Keratinocyte (primary cell): ENCODE measurements at regions not wholly inside any gene's neighbourhood (a gene's known extent, or its start where the extent isn't known, plus 50 kb on each side); places are given as distances from the start of the nearest gene placed in this dataset.

Experiments used
- DNase-seq: peaks from one replicate; pipeline ENCODE4 v3.0.0-alpha.2; 2011; ENCODE audit warnings: low read depth, missing footprints, low spot score
- FAIRE-seq: peaks from 2 replicates; lab custom pipeline; 2011; peaks lifted over from hg19 to GRCh38; lab: Jason Lieb, UNC
- H2AFZ ChIP-seq: 2 replicates; pipeline ENCODE4 v1.6.0; 2012; ENCODE audit warnings: low read length, control low read depth, inconsistent platforms; ENCODE audit not compliant: control insufficient read depth
- H3K27ac ChIP-seq: 2 replicates; pipeline ENCODE4 v1.5.1; 2011; ENCODE audit warnings: low read length; ENCODE audit not compliant: control insufficient read depth, insufficient read depth
- H3K27me3 ChIP-seq: 3 replicates; pipeline ENCODE4 v1.6.0; 2011; ENCODE audit warnings: low read length; ENCODE audit not compliant: control insufficient read depth, insufficient read depth; ENCODE audit errors: extremely low read depth
- H3K36me3 ChIP-seq, 2 experiments: 2 replicates in 1 of 2; 3 replicates in 1 of 2; pipeline ENCODE4 v1.5.1; 2011; ENCODE audit warnings: low read length in 2 of 2, mild to moderate bottlenecking in 1 of 2; ENCODE audit not compliant: control insufficient read depth in 2 of 2, insufficient read depth in 2 of 2; ENCODE audit errors: extremely low read depth in 1 of 2
- H3K4me1 ChIP-seq: 3 replicates; pipeline ENCODE4 v1.5.1; 2011; ENCODE audit warnings: low read length; ENCODE audit not compliant: control insufficient read depth, insufficient read depth; ENCODE audit errors: extremely low read depth
- H3K4me2 ChIP-seq: 3 replicates; pipeline ENCODE4 v1.6.0; 2011; ENCODE audit warnings: low read depth, low read length; ENCODE audit not compliant: control insufficient read depth, insufficient read depth; ENCODE audit errors: extremely low read depth
- H3K4me3 ChIP-seq, 3 experiments: fragments of 200-600 bp in 1 of 3; sonication (generic) in 1 of 3; 2 replicates in 2 of 3; 3 replicates in 1 of 3; pipeline ENCODE4 v1.5.1; 2011 to 2016; ENCODE audit warnings: low read length in 3 of 3, mild to moderate bottlenecking in 3 of 3, control low read depth in 2 of 3, inconsistent platforms in 1 of 3, low read depth in 1 of 3, mixed read lengths in 1 of 3, mixed run types in 1 of 3, moderate library complexity in 1 of 3; ENCODE audit not compliant: control insufficient read depth in 2 of 3, insufficient read depth in 2 of 3; ENCODE audit errors: extremely low read depth in 1 of 3
- H3K79me2 ChIP-seq: 2 replicates; pipeline ENCODE4 v1.6.0; 2012; ENCODE audit warnings: low read length; ENCODE audit not compliant: control insufficient read depth, insufficient read depth
- H3K9ac ChIP-seq: 3 replicates; pipeline ENCODE4 v1.6.0; 2011; ENCODE audit warnings: low read length; ENCODE audit not compliant: control insufficient read depth, insufficient read depth; ENCODE audit errors: extremely low read depth
- H3K9me1 ChIP-seq: 3 replicates; pipeline ENCODE4 v1.6.0; 2011; ENCODE audit warnings: low read length; ENCODE audit not compliant: control insufficient read depth, insufficient read depth; ENCODE audit errors: extremely low read depth
- H3K9me3 ChIP-seq: 2 replicates; pipeline ENCODE4 v1.5.1; 2012; ENCODE audit warnings: low read depth, low read length; ENCODE audit not compliant: control insufficient read depth
- H4K20me1 ChIP-seq: 3 replicates; pipeline ENCODE4 v1.6.0; 2011; ENCODE audit warnings: low read length; ENCODE audit not compliant: control insufficient read depth, insufficient read depth; ENCODE audit errors: extremely low read depth
- EZH2 ChIP-seq: IDR thresholded peaks from one replicate; pipeline ENCODE4 v1.6.1; 2012; ENCODE audit warnings: inconsistent platforms, mild to moderate bottlenecking, low read length, moderate library complexity
- dilution Hi-C: fragments of 300-500 bp; cut with MboI; formaldehyde crosslinking; loops from one replicate; pipeline ENCODE4 v1.7.0; 2020; ENCODE audit warnings: low sequenced_read_pairs; ENCODE audit not compliant: extremely low pct_ligation_motif_present
- TF ChIP-seq, protein P1 (sequence below), 3 experiments: IDR thresholded peaks in 1 of 3; conservative IDR thresholded peaks in 1 of 3; optimal IDR thresholded peaks in 1 of 3; 2 replicates in 2 of 3; 3 replicates in 1 of 3; pipeline versions ENCODE3 to v1.5.1; 2011; ENCODE audit warnings: low read length in 3 of 3, mild to moderate bottlenecking in 3 of 3, moderate library complexity in 2 of 3, control low read depth in 1 of 3, inconsistent platforms in 1 of 3; ENCODE audit not compliant: insufficient read depth in 2 of 3; ENCODE audit errors: extremely low read depth in 1 of 3

DNA sequence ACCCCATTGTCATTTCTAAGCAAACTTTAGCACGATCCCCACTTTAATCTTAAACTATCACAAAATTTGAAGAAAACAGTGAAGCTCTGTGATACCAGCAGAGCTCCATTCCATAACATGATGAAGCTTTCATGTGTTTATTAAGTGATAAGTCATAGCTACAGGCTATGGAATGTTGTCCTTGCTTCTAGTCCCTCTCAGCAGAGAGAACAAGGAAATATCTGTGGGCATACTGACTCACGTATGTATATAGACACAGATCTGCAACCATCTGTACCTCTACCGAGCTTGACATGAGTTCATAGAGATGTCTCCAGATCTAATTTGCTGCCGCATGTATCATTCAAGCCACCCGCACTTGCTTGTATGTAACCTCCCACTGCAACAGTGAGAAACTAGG lies 588.9 kb downstream of the ETS1 start:
- no peaks in the 10 kb centered on the region for H3K36me3 ChIP-seq
- no peak overlapping the region for H2AFZ ChIP-seq
- H3K9me1 ChIP-seq: no peaks in the 10 kb centered on the region
- dilution Hi-C loops: no loop called here
- H3K27me3 ChIP-seq: no peaks in the 10 kb centered on the region
- DNase-seq (no peak), FAIRE-seq (no peak)
- H3K4me2 ChIP-seq: no peak overlapping the region
- TF ChIP-seq, protein P1, sequence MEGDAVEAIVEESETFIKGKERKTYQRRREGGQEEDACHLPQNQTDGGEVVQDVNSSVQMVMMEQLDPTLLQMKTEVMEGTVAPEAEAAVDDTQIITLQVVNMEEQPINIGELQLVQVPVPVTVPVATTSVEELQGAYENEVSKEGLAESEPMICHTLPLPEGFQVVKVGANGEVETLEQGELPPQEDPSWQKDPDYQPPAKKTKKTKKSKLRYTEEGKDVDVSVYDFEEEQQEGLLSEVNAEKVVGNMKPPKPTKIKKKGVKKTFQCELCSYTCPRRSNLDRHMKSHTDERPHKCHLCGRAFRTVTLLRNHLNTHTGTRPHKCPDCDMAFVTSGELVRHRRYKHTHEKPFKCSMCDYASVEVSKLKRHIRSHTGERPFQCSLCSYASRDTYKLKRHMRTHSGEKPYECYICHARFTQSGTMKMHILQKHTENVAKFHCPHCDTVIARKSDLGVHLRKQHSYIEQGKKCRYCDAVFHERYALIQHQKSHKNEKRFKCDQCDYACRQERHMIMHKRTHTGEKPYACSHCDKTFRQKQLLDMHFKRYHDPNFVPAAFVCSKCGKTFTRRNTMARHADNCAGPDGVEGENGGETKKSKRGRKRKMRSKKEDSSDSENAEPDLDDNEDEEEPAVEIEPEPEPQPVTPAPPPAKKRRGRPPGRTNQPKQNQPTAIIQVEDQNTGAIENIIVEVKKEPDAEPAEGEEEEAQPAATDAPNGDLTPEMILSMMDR (optimal IDR thresholded peaks at IDR 0.05 in 1 of 3, IDR thresholded peaks at IDR 0.05 in 1 of 3, conservative IDR thresholded peaks at IDR 0.05 in 1 of 3; ENCODE audit: extremely low read depth in 1 of 3, insufficient read depth in 2 of 3, low read length in 3 of 3): no peak
- no peak overlapping the region for H3K4me3 ChIP-seq
- no peaks in the 10 kb centered on the region for H3K79me2 ChIP-seq
- no peak overlapping the region for H3K27ac ChIP-seq
- no peaks in the 10 kb centered on the region for H3K9me3 ChIP-seq
- H3K9ac ChIP-seq: no peak overlapping the region
- H4K20me1 ChIP-seq: no peaks in the 10 kb centered on the region
- no peaks in the 10 kb centered on the region for H3K4me1 ChIP-seq

DNA sequence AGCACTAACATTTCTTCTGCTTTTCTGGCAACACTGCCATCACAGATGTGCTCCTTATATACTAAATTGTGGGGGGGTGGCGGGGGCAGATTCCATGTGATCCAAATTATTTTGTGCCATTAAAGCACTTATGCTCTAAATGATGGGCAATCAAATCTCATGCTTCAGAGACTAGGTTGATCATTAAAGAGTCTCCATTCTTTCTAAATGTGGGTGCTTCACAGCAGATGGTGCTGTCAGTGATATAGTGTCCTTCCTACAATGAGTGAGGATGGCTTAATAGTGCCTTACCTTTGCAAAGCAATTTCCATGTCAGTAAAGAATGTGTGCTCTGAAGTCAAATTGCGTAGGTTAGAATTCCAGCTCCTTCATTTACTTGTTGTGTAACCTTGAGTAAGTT lies 589.8 kb downstream of the ETS1 start:
- Histone ChIP-seq H3K9me1 (no peaks in the 10 kb centered on the region), H3K36me3 (no peaks in the 10 kb centered on the region), H4K20me1 (no peaks in the 10 kb centered on the region), H3K4me1 (no peaks in the 10 kb centered on the region), H3K9me3 (no peaks in the 10 kb centered on the region), H3K27ac (no peak overlapping the region), H2AFZ (no peak overlapping the region), H3K4me3 (no peak overlapping the region), H3K27me3 (no peaks in the 10 kb centered on the region), H3K4me2 (no peak overlapping the region), H3K79me2 (no peaks in the 10 kb centered on the region), H3K9ac (no peak overlapping the region)
- FAIRE-seq: no peak
- TF ChIP-seq EZH2: no peak
- TF ChIP-seq, protein P1 (optimal IDR thresholded peaks at IDR 0.05 in 1 of 3, IDR thresholded peaks at IDR 0.05 in 1 of 3, conservative IDR thresholded peaks at IDR 0.05 in 1 of 3; ENCODE audit: extremely low read depth in 1 of 3, insufficient read depth in 2 of 3, low read length in 3 of 3): no peak
- no peak for DNase-seq
- dilution Hi-C loops: no loop called here
